ENCODE measurements at regions not wholly inside any gene's neighbourhood (a gene's known extent, or its start where the extent isn't known, plus 50 kb on each side); places are given as distances from the start of the nearest gene placed in this dataset.
A peak's percentile ranks its signal among the peaks of the same experiment; 100 is the strongest.

GRCh38 chr11:114896594-114896993, 218.3 kb downstream of the NXPE2 start:
- H3K9me3 ChIP-seq, result peaks cover 0 to 8% (median 0%) of the 10 kb centered on the region in 4 donors
- no peak overlapping the region for H3K27ac ChIP-seq
- DNase-seq (no peak), ATAC-seq (ENCODE audit: low FRiP score in 2 of 2) (no peak)
- no peaks in the 10 kb centered on the region for H3K36me3 ChIP-seq
- WGBS, 2 donors, result 75 to 89% methylated on average over 4 of the region's 4 CpGs
- no peak overlapping the region for H3K4me3 ChIP-seq
- no peaks in the 10 kb centered on the region for H3K4me1 ChIP-seq
- no peak for TF ChIP-seq POLR2AphosphoS5 (IDR thresholded peaks at IDR 0.05)
- no peaks in the 10 kb centered on the region for H3K27me3 ChIP-seq

GRCh38 chr11:114909866-114910265, 231.5 kb downstream of the NXPE2 start:
- DNase-seq, result no peak
- Histone ChIP-seq H3K36me3 (no peaks in the 10 kb centered on the region), H3K4me1 (no peaks in the 10 kb centered on the region), H3K4me3 (no peak overlapping the region), H3K27me3 (no peaks in the 10 kb centered on the region), H3K27ac (no peak overlapping the region), H3K9me3 (no peaks in the 10 kb centered on the region)
- WGBS, 2 donors, result 78% methylated on average over 3 of the region's 3 CpGs
- no peak for TF ChIP-seq POLR2A (IDR thresholded peaks at IDR 0.05)
- no peak for TF ChIP-seq CTCF (IDR thresholded peaks at IDR 0.05)
- no peak for TF ChIP-seq EP300 (IDR thresholded peaks at IDR 0.05)
- TF ChIP-seq POLR2AphosphoS5 (IDR thresholded peaks at IDR 0.05), result no peak
- no peak for ATAC-seq (ENCODE audit: low FRiP score in 2 of 2)

- WGBS, 2 donors, result 85 to 91% methylated on average over 4 of the region's 4 CpGs
- no peaks in the 10 kb centered on the region for H3K27me3 ChIP-seq
- H3K4me1 ChIP-seq, result peaks cover 0 to 8% (median 0%) of the 10 kb centered on the region in 4 donors
- no peak for ATAC-seq (ENCODE audit: low FRiP score in 2 of 2)
- H3K4me3 ChIP-seq, result no peak overlapping the region
- no peaks in the 10 kb centered on the region for H3K36me3 ChIP-seq
- DNase-seq, result no peak
- no peak overlapping the region for H3K27ac ChIP-seq
- TF ChIP-seq EP300 (IDR thresholded peaks at IDR 0.05) (no peak), POLR2A (IDR thresholded peaks at IDR 0.05) (no peak), POLR2AphosphoS5 (IDR thresholded peaks at IDR 0.05) (no peak), CTCF (IDR thresholded peaks at IDR 0.05) (no peak)
- H3K9me3 ChIP-seq, result no peaks in the 10 kb centered on the region
Measured at GRCh38 chr11:114912826-114913225, 234.5 kb downstream of the NXPE2 start.

GRCh38 chr11:114914231-114915005, 236.1 kb downstream of the NXPE2 start:
- TF ChIP-seq POLR2AphosphoS5 (IDR thresholded peaks at IDR 0.05), result no peak
- no peak for TF ChIP-seq POLR2A (IDR thresholded peaks at IDR 0.05)
- TF ChIP-seq EP300 (IDR thresholded peaks at IDR 0.05), result no peak
- peaks cover 0 to 8% (median 0%) of the 10 kb centered on the region in 4 donors for H3K4me1 ChIP-seq
- DNase-seq (no peak), ATAC-seq (ENCODE audit: low FRiP score in 2 of 2) (no peak)
- H3K27ac ChIP-seq, result no peak overlapping the region
- H3K4me3 ChIP-seq, result no peak overlapping the region
- 86 to 100% methylated on average over 1 of the region's 1 CpG for WGBS, 2 donors
- no peaks in the 10 kb centered on the region for H3K9me3 ChIP-seq
- H3K27me3 ChIP-seq, result no peaks in the 10 kb centered on the region
- no peaks in the 10 kb centered on the region for H3K36me3 ChIP-seq

- Histone ChIP-seq H3K9me3 (no peaks in the 10 kb centered on the region), H3K27ac (no peak overlapping the region), H3K4me1 (peaks cover 0 to 8% (median 0%) of the 10 kb centered on the region in 4 donors), H3K27me3 (no peaks in the 10 kb centered on the region), H3K36me3 (no peaks in the 10 kb centered on the region), H3K4me3 (no peak overlapping the region)
- 56 to 64% methylated on average over 13 of the region's 13 CpGs for WGBS, 2 donors
- no peak for DNase-seq
- no peak for TF ChIP-seq POLR2A (IDR thresholded peaks at IDR 0.05)
- no peak for TF ChIP-seq EP300 (IDR thresholded peaks at IDR 0.05)
- no peak for TF ChIP-seq CTCF (IDR thresholded peaks at IDR 0.05)
- TF ChIP-seq POLR2AphosphoS5 (IDR thresholded peaks at IDR 0.05), result no peak
- ATAC-seq (ENCODE audit: low FRiP score in 2 of 2), result peak in 1 of 2 donors; percentile 37
Measured at GRCh38 chr11:114915871-114916805, 237.8 kb downstream of the NXPE2 start.

All from upper lobe of left lung (tissue), 6 donors.